Natural killer cell treated with Interleukin-12 subunit alpha and Interleukin-12 subunit beta and Interleukin-15 and Interleukin-18, amount 100 ng/mL, for 72 hours (primary cell): ENCODE measurements at regions not wholly inside any gene's neighbourhood (a gene's known extent, or its start where the extent isn't known, plus 50 kb on each side); places are given as distances from the start of the nearest gene placed in this dataset.

ENCODE experiments used
- ATAC-seq, 2 donors: fragments of 150-1000 bp; cut with Tn5 transposase in 1 of 2; sonication (Bioruptor Pico), chemical (Tn5 transposase) in 1 of 2; 2 replicates each; pipeline ENCODE4 v1.10.0; 2021
- DNase-seq: peaks from one replicate; pipeline ENCODE4 v3.0.0; 2022; ENCODE audit warnings: low spot score
- H3K27ac Mint-ChIP-seq, 2 donors: 1 replicate in 1 of 2; 2 replicates in 1 of 2; pipeline ENCODE4 v1.8.0; 2022; ENCODE audit warnings: mixed read lengths in 2 of 2, mild to moderate bottlenecking in 1 of 2, moderate library complexity in 1 of 2
- H3K27me3 Mint-ChIP-seq, 2 donors: 1 replicate in 1 of 2; 2 replicates in 1 of 2; pipeline ENCODE4 v1.8.0; 2022; ENCODE audit warnings: mixed read lengths in 2 of 2
- H3K36me3 Mint-ChIP-seq: one replicate; pipeline ENCODE4 v1.8.0; 2022; ENCODE audit warnings: mixed read lengths
- H3K4me1 Mint-ChIP-seq, 2 donors: 1 replicate in 1 of 2; 2 replicates in 1 of 2; pipeline ENCODE4 v1.8.0; 2022; ENCODE audit warnings: low read depth in 2 of 2, mixed read lengths in 2 of 2, mild to moderate bottlenecking in 1 of 2
- H3K4me3 Mint-ChIP-seq: one replicate; pipeline ENCODE4 v1.8.0; 2022; ENCODE audit warnings: mixed read lengths
- H3K9me3 Mint-ChIP-seq: 2 replicates; pipeline ENCODE4 v1.8.0; 2022; ENCODE audit warnings: mixed read lengths

GRCh38 chr22:48335442-48336139 is 1492.1 kb downstream of the BRD1 start:
- Mint-ChIP-seq H3K4me1 (no peaks in the 10 kb centered on the region), H3K9me3 (no peaks in the 10 kb centered on the region), H3K27ac (no peak overlapping the region), H3K36me3 (no peaks in the 10 kb centered on the region), H3K27me3 (peaks cover 7 to 18% of the 10 kb centered on the region in 2 donors), H3K4me3 (no peak overlapping the region)
- DNase-seq = no peak
- no peak for ATAC-seq

GRCh38 chr22:48334971-48335370 is 1492.7 kb downstream of the BRD1 start:
- Mint-ChIP-seq H3K36me3 (no peaks in the 10 kb centered on the region), H3K4me3 (no peak overlapping the region), H3K27ac (no peak overlapping the region), H3K27me3 (peaks cover 7 to 18% of the 10 kb centered on the region in 2 donors), H3K9me3 (no peaks in the 10 kb centered on the region), H3K4me1 (no peaks in the 10 kb centered on the region)
- no peak for DNase-seq
- ATAC-seq = no peak

GRCh38 chr22:48333816-48334735 is 1493.6 kb downstream of the BRD1 start:
- ATAC-seq (no peak), DNase-seq (no peak)
- Mint-ChIP-seq H3K4me1 (no peaks in the 10 kb centered on the region), H3K36me3 (no peaks in the 10 kb centered on the region), H3K27ac (no peak overlapping the region), H3K9me3 (peaks cover 2% of the 10 kb centered on the region), H3K4me3 (no peak overlapping the region), H3K27me3 (peaks cover 6 to 18% of the 10 kb centered on the region in 2 donors)

GRCh38 chr22:48333323-48333763 is 1494.3 kb downstream of the BRD1 start:
- no peak overlapping the region for H3K27ac Mint-ChIP-seq

DNA sequence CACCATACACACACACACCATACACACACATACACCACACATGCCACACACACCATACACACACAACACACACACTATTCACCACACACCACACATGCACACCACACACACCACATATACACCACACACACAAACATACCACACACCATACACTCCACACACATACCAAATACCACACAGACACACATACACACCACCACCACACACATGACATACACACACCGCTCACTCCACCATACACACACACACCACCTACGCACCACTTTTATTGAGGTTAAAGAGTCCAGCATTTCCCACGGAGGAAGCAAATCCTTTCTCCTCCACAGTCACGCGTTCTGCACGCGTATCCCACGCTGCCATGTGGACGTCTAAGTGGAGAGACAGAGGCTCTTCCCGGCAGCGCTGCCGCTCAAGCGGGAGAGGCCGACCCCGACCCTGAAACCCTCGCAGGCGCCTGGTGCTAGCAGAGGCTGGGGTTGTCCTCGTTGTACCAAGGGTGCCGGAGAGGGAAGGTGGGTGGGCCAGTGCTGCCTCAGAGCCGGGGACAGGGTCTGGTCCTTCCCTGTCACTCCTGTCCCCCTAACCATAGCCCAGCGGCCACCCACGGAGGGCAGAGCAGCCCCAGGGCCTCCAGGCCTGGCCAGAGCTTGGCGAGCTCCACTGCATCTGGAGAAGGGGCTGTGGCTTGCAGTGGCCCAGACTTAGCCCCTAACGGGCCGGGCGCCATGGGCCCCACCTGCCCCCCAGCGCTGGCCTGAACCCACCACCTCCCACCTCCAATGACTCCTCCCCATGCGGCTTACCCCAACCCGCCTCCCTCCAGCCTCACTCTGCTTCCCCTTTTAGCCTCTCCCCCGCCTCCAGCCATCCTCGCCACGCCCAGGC is 1495.0 kb downstream of the BRD1 start:
- H3K9me3 Mint-ChIP-seq = peaks cover 2% of the 10 kb centered on the region
- no peaks in the 10 kb centered on the region for H3K4me1 Mint-ChIP-seq
- H3K36me3 Mint-ChIP-seq = no peaks in the 10 kb centered on the region
- no peak for DNase-seq
- H3K4me3 Mint-ChIP-seq = no peak overlapping the region
- no peak overlapping the region for H3K27ac Mint-ChIP-seq
- peaks cover 3 to 21% of the 10 kb centered on the region in 2 donors for H3K27me3 Mint-ChIP-seq
- no peak for ATAC-seq

More at GRCh38 chr22:48333323-48333763, 1494.3 kb downstream of the BRD1 start:
- Mint-ChIP-seq H3K4me1 (no peaks in the 10 kb centered on the region), H3K36me3 (no peaks in the 10 kb centered on the region), H3K9me3 (peaks cover 2% of the 10 kb centered on the region), H3K4me3 (no peak overlapping the region), H3K27me3 (peaks cover 4 to 21% of the 10 kb centered on the region in 2 donors)
- DNase-seq = no peak
- no peak for ATAC-seq

- no peaks in the 10 kb centered on the region for H3K4me1 Mint-ChIP-seq
- H3K27ac Mint-ChIP-seq = no peak overlapping the region
- no peak overlapping the region for H3K4me3 Mint-ChIP-seq
- DNase-seq (no peak), ATAC-seq (no peak)
- no peaks in the 10 kb centered on the region for H3K36me3 Mint-ChIP-seq
- peaks cover 3 to 19% of the 10 kb centered on the region in 2 donors for H3K27me3 Mint-ChIP-seq
- peaks cover 2% of the 10 kb centered on the region for H3K9me3 Mint-ChIP-seq
Observed at GRCh38 chr22:48331691-48332220, 1495.9 kb downstream of the BRD1 start.

GRCh38 chr22:48331266-48331665 is 1496.4 kb downstream of the BRD1 start:
- Mint-ChIP-seq H3K4me3 (no peak overlapping the region), H3K4me1 (no peaks in the 10 kb centered on the region), H3K36me3 (no peaks in the 10 kb centered on the region), H3K9me3 (peaks cover 2% of the 10 kb centered on the region), H3K27me3 (peaks cover 3 to 19% of the 10 kb centered on the region in 2 donors), H3K27ac (no peak overlapping the region)
- DNase-seq = no peak
- no peak for ATAC-seq

DNA sequence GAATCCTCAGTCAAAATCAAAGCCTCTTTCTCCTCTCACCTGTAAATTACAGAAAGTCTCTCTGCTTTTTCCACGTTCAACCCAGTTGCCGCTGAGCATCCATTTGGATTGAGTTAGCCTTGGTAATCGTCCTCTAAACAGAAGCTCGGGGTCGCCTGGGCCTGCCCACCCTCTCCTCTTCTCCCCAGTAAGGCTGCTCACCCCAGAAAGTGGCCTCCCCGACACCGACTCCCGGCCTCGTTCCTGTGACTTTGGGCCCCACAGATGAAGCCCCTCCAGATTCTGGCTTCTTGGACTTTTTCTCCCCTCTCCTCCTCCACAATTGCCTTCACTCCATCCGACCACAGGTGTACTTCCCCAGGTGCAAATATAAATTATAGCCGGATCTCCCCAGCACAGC is 1500.0 kb downstream of the BRD1 start:
- Mint-ChIP-seq H3K36me3 (no peaks in the 10 kb centered on the region), H3K4me3 (no peak overlapping the region), H3K4me1 (no peaks in the 10 kb centered on the region), H3K27me3 (peaks cover 8 to 27% of the 10 kb centered on the region in 2 donors), H3K9me3 (peaks cover 2% of the 10 kb centered on the region), H3K27ac (no peak overlapping the region)
- DNase-seq = no peak
- no peak for ATAC-seq

- Mint-ChIP-seq H3K4me3 (no peak overlapping the region), H3K36me3 (no peaks in the 10 kb centered on the region), H3K4me1 (no peaks in the 10 kb centered on the region), H3K9me3 (no peaks in the 10 kb centered on the region), H3K27me3 (peaks cover 12 to 17% of the 10 kb centered on the region in 2 donors), H3K27ac (no peak overlapping the region)
- DNase-seq (no peak), ATAC-seq (no peak)
Observed at GRCh38 chr22:48323746-48324145, 1503.9 kb downstream of the BRD1 start.

GRCh38 chr22:48322907-48323306 is 1504.8 kb downstream of the BRD1 start:
- no peaks in the 10 kb centered on the region for H3K36me3 Mint-ChIP-seq
- no peak for ATAC-seq
- H3K4me3 Mint-ChIP-seq = no peak overlapping the region
- H3K27me3 Mint-ChIP-seq = peaks cover 9 to 10% of the 10 kb centered on the region in 2 donors
- no peak for DNase-seq
- H3K4me1 Mint-ChIP-seq = no peaks in the 10 kb centered on the region
- H3K9me3 Mint-ChIP-seq = no peaks in the 10 kb centered on the region
- no peak overlapping the region for H3K27ac Mint-ChIP-seq

DNA sequence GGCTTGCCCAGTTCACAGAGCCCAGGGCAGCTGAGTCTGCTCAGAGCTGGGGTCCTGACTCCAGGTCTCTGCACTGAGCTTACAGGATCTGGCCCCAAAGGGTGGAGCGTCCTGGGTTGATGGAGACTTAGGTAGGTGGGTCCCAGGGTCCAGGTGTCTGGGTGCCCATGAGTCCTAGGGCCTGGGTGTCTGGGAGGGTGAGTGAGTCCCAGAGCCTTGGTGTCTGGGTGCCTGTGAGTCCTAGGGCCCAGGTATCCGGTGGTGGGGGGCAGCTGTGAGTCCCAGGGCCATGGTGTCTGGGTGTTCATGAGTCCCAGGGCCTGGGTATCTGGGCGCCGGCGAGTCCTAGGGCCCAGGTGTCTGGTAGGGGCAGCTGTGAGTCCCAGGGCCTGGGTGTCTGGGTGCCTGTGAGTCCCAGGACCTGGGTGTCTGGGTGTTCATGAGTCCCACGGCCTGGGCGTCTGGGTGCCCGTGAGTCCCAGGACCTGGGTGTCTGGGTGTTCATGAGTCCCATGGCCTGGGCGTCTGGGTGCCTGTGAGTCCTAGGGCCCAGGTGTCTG is 1505.6 kb downstream of the BRD1 start:
- ATAC-seq (no peak), DNase-seq (no peak)
- Mint-ChIP-seq H3K27ac (no peak overlapping the region), H3K9me3 (no peaks in the 10 kb centered on the region), H3K4me1 (no peaks in the 10 kb centered on the region), H3K27me3 (peaks cover 8 to 9% of the 10 kb centered on the region in 2 donors), H3K4me3 (no peak overlapping the region), H3K36me3 (no peaks in the 10 kb centered on the region)

- Mint-ChIP-seq H3K36me3 (no peaks in the 10 kb centered on the region), H3K4me3 (no peak overlapping the region), H3K9me3 (no peaks in the 10 kb centered on the region), H3K27me3 (peaks cover 8 to 9% of the 10 kb centered on the region in 2 donors), H3K4me1 (no peaks in the 10 kb centered on the region), H3K27ac (no peak overlapping the region)
- DNase-seq = no peak
- ATAC-seq = no peak
Observed at GRCh38 chr22:48320683-48321451, 1506.8 kb downstream of the BRD1 start.
